ENCODE measurements at regions not wholly inside any gene's neighbourhood (a gene's known extent, or its start where the extent isn't known, plus 50 kb on each side); places are given as distances from the start of the nearest gene placed in this dataset.

DNA sequence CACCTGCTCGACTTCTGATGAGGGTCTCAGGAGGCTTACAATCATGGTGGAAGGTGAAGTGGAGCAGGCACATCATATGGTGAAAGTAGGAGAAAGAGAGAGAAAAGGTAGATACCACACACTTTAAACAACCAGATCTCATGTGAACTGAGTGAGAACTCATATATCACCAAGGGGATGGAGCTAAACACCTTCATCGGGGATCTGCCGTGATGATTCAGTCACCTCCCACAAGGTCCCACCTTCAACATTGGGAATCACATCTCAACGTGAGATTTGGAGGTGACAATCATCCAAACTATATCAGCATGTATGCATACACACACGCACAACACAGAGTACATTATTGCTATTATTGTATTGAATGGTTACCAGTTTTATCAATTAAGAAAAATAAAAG is 453.3 kb upstream of the NRSN1 start:
- Histone ChIP-seq H3K27ac (ENCODE audit: low read length) (no peak overlapping the region), H3K27me3 (ENCODE audit: insufficient read depth, low read depth, low read length) (no peaks in the 10 kb centered on the region), H2AFZ (ENCODE audit: low read depth, low read length) (no peak overlapping the region), H3K36me3 (ENCODE audit: insufficient read depth, low read length) (no peaks in the 10 kb centered on the region), H3K79me2 (replicated peaks; ENCODE audit: insufficient read depth, low read length) (no peaks in the 10 kb centered on the region), H3K4me3 (ENCODE audit: low read length) (no peak overlapping the region), H3K9me3 (ENCODE audit: low read length) (peaks cover 19% of the 10 kb centered on the region), H3F3A (ENCODE audit: insufficient read depth, low read length, poor library complexity, severe bottlenecking) (no peaks in the 10 kb centered on the region), H3K9ac (ENCODE audit: low read length) (no peak overlapping the region), H4K20me1 (ENCODE audit: insufficient read depth) (no peaks in the 10 kb centered on the region), H3K9me2 (ENCODE audit: insufficient read depth, low read length) (no peaks in the 10 kb centered on the region), H3K4me2 (ENCODE audit: low read length) (no peak overlapping the region)
- no peak for TF ChIP-seq POLR2AphosphoS5 (IDR thresholded peaks at IDR 0.05)
- no peak for TF ChIP-seq SMC3 (conservative IDR thresholded peaks at IDR 0.05; ENCODE audit: poor library complexity)
- TF ChIP-seq EZH2 (IDR thresholded peaks at IDR 0.05; ENCODE audit: borderline replicate concordance, insufficient read depth, low read length, poor library complexity, severe bottlenecking): no peak
- TF ChIP-seq, protein P1, sequence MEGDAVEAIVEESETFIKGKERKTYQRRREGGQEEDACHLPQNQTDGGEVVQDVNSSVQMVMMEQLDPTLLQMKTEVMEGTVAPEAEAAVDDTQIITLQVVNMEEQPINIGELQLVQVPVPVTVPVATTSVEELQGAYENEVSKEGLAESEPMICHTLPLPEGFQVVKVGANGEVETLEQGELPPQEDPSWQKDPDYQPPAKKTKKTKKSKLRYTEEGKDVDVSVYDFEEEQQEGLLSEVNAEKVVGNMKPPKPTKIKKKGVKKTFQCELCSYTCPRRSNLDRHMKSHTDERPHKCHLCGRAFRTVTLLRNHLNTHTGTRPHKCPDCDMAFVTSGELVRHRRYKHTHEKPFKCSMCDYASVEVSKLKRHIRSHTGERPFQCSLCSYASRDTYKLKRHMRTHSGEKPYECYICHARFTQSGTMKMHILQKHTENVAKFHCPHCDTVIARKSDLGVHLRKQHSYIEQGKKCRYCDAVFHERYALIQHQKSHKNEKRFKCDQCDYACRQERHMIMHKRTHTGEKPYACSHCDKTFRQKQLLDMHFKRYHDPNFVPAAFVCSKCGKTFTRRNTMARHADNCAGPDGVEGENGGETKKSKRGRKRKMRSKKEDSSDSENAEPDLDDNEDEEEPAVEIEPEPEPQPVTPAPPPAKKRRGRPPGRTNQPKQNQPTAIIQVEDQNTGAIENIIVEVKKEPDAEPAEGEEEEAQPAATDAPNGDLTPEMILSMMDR (IDR thresholded peaks at IDR 0.05; ENCODE audit: poor library complexity, severe bottlenecking): no peak
- no peak for TF ChIP-seq TAF1 (IDR thresholded peaks at IDR 0.05; ENCODE audit: low read depth)
- TF ChIP-seq RAD21 (conservative IDR thresholded peaks at IDR 0.05): no peak
- no peak for TF ChIP-seq EP300 (conservative IDR thresholded peaks at IDR 0.05; ENCODE audit: poor library complexity, severe bottlenecking)
- TF ChIP-seq, protein P2, sequence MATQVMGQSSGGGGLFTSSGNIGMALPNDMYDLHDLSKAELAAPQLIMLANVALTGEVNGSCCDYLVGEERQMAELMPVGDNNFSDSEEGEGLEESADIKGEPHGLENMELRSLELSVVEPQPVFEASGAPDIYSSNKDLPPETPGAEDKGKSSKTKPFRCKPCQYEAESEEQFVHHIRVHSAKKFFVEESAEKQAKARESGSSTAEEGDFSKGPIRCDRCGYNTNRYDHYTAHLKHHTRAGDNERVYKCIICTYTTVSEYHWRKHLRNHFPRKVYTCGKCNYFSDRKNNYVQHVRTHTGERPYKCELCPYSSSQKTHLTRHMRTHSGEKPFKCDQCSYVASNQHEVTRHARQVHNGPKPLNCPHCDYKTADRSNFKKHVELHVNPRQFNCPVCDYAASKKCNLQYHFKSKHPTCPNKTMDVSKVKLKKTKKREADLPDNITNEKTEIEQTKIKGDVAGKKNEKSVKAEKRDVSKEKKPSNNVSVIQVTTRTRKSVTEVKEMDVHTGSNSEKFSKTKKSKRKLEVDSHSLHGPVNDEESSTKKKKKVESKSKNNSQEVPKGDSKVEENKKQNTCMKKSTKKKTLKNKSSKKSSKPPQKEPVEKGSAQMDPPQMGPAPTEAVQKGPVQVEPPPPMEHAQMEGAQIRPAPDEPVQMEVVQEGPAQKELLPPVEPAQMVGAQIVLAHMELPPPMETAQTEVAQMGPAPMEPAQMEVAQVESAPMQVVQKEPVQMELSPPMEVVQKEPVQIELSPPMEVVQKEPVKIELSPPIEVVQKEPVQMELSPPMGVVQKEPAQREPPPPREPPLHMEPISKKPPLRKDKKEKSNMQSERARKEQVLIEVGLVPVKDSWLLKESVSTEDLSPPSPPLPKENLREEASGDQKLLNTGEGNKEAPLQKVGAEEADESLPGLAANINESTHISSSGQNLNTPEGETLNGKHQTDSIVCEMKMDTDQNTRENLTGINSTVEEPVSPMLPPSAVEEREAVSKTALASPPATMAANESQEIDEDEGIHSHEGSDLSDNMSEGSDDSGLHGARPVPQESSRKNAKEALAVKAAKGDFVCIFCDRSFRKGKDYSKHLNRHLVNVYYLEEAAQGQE (IDR thresholded peaks at IDR 0.05; ENCODE audit: borderline replicate concordance): no peak
- no peak for TF ChIP-seq MXI1 (conservative IDR thresholded peaks at IDR 0.05; ENCODE audit: poor library complexity, severe bottlenecking)

DNA sequence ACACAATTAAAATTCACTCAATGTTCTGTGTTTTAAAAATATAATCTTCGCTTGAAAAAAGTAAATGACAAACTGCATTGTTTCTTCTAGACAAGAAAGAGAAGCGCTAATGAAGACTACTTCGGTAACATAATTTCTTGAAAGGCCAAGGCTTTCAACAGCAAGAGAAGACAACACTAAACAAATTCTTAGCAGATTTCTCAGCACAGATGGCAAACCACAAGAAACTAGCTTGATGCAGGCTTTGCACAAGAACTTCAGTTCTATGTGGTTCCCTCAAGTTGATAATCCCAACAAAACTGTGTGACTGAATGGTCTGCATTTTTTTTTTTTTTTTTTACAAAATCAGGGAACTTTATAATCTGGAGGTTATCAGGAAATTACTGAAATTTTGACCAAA is 447.4 kb upstream of the NRSN1 start:
- Histone ChIP-seq H4K20me1 (ENCODE audit: insufficient read depth) (no peaks in the 10 kb centered on the region), H3K4me2 (ENCODE audit: low read length) (no peak overlapping the region), H3K9me2 (ENCODE audit: insufficient read depth, low read length) (no peaks in the 10 kb centered on the region), H3K36me3 (ENCODE audit: insufficient read depth, low read length) (no peaks in the 10 kb centered on the region), H2AFZ (ENCODE audit: low read depth, low read length) (no peak overlapping the region), H3K27ac (ENCODE audit: low read length) (no peak overlapping the region), H3K4me3 (ENCODE audit: low read length) (no peak overlapping the region), H3K9ac (ENCODE audit: low read length) (no peak overlapping the region), H3K27me3 (ENCODE audit: insufficient read depth, low read depth, low read length) (no peaks in the 10 kb centered on the region), H3F3A (ENCODE audit: insufficient read depth, low read length, poor library complexity, severe bottlenecking) (no peaks in the 10 kb centered on the region), H3K9me3 (ENCODE audit: low read length) (peaks cover 8% of the 10 kb centered on the region), H3K79me2 (replicated peaks; ENCODE audit: insufficient read depth, low read length) (no peaks in the 10 kb centered on the region)
- no peak for TF ChIP-seq SMC3 (conservative IDR thresholded peaks at IDR 0.05; ENCODE audit: poor library complexity)
- no peak for TF ChIP-seq POLR2AphosphoS5 (IDR thresholded peaks at IDR 0.05)
- no peak for TF ChIP-seq MXI1 (conservative IDR thresholded peaks at IDR 0.05; ENCODE audit: poor library complexity, severe bottlenecking)
- TF ChIP-seq EP300 (conservative IDR thresholded peaks at IDR 0.05; ENCODE audit: poor library complexity, severe bottlenecking): no peak
- TF ChIP-seq RAD21 (conservative IDR thresholded peaks at IDR 0.05): no peak
- TF ChIP-seq TAF1 (IDR thresholded peaks at IDR 0.05; ENCODE audit: low read depth): no peak
- TF ChIP-seq, protein P2 (IDR thresholded peaks at IDR 0.05; ENCODE audit: borderline replicate concordance): no peak

Data from neural cell (in vitro differentiated cells).